ENCODE measurements at regions not wholly inside any gene's neighbourhood (a gene's known extent, or its start where the extent isn't known, plus 50 kb on each side); places are given as distances from the start of the nearest gene placed in this dataset.

DNA sequence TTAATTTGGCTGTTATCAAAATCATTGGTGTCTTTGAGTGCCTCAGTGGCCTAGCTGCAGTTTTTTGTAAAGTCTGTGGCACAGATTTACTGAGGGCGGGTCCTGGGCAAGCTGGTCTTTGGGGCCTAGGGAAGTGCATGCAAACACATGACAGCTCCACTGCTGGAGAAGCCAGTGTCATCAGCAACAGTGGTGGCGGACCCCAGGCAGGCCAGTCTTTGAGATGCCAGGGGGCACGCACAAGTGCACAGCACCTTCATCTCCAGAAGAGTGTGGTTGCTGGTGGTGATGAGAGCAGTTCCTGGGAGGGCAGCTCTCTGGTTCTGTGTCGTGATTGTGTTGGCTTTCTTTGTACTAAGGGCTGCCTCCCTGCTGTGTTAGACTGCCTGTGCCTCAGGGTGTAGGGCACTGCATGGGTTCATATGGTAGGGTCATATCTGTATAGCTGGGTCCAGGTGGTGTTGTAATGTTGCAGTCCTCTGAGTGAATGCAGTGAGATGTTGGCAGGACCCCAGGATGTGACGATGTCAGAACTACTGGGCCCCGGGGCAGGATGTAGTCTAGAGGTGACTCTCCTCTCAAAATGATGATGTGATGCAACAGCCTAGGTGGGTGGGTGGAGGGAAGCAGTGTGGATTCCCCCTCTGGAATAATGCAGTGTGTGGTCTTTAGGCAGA, 646.7 kb upstream of the CDH2 start:
- Mint-ChIP-seq H3K27ac (no peak overlapping the region), H3K27me3 (ENCODE audit: insufficient read depth, low read depth) (no peaks in the 10 kb centered on the region), H3K36me3 (no peaks in the 10 kb centered on the region), H3K4me1 (peaks cover 8% of the 10 kb centered on the region), H3K9me3 (no peaks in the 10 kb centered on the region), H3K4me3 (no peak overlapping the region)
- H3K9me3 ChIP-seq (ENCODE audit: low read depth) = no peaks in the 10 kb centered on the region
- no peaks in the 10 kb centered on the region for H3F3A ChIP-seq (ENCODE audit: low read depth)
- H3K27ac ChIP-seq = no peak overlapping the region
- H3K79me2 ChIP-seq (ENCODE audit: low read depth) = no peaks in the 10 kb centered on the region
- H3K4me3 ChIP-seq = no peak overlapping the region
- TF ChIP-seq, protein P1, sequence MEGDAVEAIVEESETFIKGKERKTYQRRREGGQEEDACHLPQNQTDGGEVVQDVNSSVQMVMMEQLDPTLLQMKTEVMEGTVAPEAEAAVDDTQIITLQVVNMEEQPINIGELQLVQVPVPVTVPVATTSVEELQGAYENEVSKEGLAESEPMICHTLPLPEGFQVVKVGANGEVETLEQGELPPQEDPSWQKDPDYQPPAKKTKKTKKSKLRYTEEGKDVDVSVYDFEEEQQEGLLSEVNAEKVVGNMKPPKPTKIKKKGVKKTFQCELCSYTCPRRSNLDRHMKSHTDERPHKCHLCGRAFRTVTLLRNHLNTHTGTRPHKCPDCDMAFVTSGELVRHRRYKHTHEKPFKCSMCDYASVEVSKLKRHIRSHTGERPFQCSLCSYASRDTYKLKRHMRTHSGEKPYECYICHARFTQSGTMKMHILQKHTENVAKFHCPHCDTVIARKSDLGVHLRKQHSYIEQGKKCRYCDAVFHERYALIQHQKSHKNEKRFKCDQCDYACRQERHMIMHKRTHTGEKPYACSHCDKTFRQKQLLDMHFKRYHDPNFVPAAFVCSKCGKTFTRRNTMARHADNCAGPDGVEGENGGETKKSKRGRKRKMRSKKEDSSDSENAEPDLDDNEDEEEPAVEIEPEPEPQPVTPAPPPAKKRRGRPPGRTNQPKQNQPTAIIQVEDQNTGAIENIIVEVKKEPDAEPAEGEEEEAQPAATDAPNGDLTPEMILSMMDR (IDR thresholded peaks at IDR 0.05) = no peak
- TF ChIP-seq EZH2 (IDR thresholded peaks at IDR 0.05) (no peak), EZH2phosphoT487 (IDR thresholded peaks at IDR 0.05) (no peak)
- H3K27me3 ChIP-seq = no peaks in the 10 kb centered on the region
- H3K9ac ChIP-seq = no peak overlapping the region
- no peak overlapping the region for H2AFZ ChIP-seq (replicated peaks)
- no peaks in the 10 kb centered on the region for H3K36me3 ChIP-seq
- no peak overlapping the region for H3K4me2 ChIP-seq
- H3K4me1 ChIP-seq = peaks cover 17% of the 10 kb centered on the region
- no peak for DNase-seq (ENCODE audit: low spot score)
- H4K20me1 ChIP-seq (ENCODE audit: low read depth) = no peaks in the 10 kb centered on the region

DNA sequence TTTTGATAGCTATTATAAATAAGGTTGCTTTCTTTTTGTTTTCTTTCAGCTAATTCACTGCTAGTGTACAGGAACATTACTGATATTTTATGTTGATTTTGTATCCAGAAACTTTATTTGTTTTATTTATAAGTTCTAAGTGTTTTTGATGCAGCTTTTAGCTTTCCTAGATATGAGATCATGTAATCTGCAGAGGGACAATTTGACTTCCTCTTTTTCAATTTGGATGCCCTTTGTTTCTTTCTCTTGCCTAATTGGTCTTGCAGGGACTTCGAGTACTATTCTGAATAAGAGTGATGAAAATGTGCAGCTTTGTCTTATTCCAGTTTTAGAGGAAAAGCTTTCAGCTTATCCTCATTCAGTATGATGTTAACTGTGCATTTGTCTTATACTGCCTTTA, 643.4 kb upstream of the CDH2 start:
- Histone ChIP-seq H3K27me3 (no peaks in the 10 kb centered on the region), H3K9me3 (ENCODE audit: low read depth) (no peaks in the 10 kb centered on the region), H4K20me1 (ENCODE audit: low read depth) (no peaks in the 10 kb centered on the region), H3K36me3 (no peaks in the 10 kb centered on the region), H3K27ac (no peak overlapping the region), H3K4me3 (no peak overlapping the region), H3K79me2 (ENCODE audit: low read depth) (no peaks in the 10 kb centered on the region), H3K4me1 (no peaks in the 10 kb centered on the region), H3K4me2 (no peak overlapping the region), H3F3A (ENCODE audit: low read depth) (no peaks in the 10 kb centered on the region), H2AFZ (replicated peaks) (no peak overlapping the region), H3K9ac (no peak overlapping the region)
- Mint-ChIP-seq H3K27me3 (ENCODE audit: insufficient read depth, low read depth) (no peaks in the 10 kb centered on the region), H3K9me3 (no peaks in the 10 kb centered on the region), H3K36me3 (no peaks in the 10 kb centered on the region), H3K27ac (no peak overlapping the region), H3K4me1 (peaks cover 2% of the 10 kb centered on the region), H3K4me3 (no peak overlapping the region)
- TF ChIP-seq, protein P1 (IDR thresholded peaks at IDR 0.05) = no peak
- no peak for TF ChIP-seq EZH2 (IDR thresholded peaks at IDR 0.05)
- TF ChIP-seq EZH2phosphoT487 (IDR thresholded peaks at IDR 0.05) = no peak
- DNase-seq (ENCODE audit: low spot score) = no peak

DNA sequence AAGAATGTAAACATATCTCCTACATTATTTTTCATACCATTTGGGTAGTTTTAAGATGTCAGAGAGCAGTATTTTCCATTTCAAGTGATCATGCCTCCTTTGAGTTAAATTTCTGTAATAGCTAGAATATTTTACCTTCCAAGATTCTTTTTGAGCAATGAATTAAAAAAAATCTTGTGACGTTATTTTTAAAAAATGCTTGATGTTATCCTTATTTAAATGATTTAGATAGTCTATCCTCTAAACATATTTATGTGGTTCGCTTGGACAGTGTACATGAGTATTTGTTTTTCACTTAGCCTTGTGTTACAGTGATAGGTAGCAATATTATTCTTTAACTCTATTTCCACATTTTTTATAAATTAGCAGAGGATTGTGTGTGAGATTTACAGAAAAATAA, 639.2 kb upstream of the CDH2 start:
- Mint-ChIP-seq H3K4me1 (no peaks in the 10 kb centered on the region), H3K27ac (no peak overlapping the region), H3K4me3 (no peak overlapping the region), H3K27me3 (ENCODE audit: insufficient read depth, low read depth) (no peaks in the 10 kb centered on the region), H3K9me3 (no peaks in the 10 kb centered on the region), H3K36me3 (no peaks in the 10 kb centered on the region)
- H3K9me3 ChIP-seq (ENCODE audit: low read depth) = no peaks in the 10 kb centered on the region
- no peaks in the 10 kb centered on the region for H3K79me2 ChIP-seq (ENCODE audit: low read depth)
- no peak overlapping the region for H3K4me2 ChIP-seq
- TF ChIP-seq, protein P1 (IDR thresholded peaks at IDR 0.05) = no peak
- TF ChIP-seq EZH2 (IDR thresholded peaks at IDR 0.05) = no peak
- no peak for TF ChIP-seq EZH2phosphoT487 (IDR thresholded peaks at IDR 0.05)
- no peak overlapping the region for H3K27ac ChIP-seq
- no peaks in the 10 kb centered on the region for H3K36me3 ChIP-seq
- DNase-seq (ENCODE audit: low spot score) = no peak
- H3K4me3 ChIP-seq = no peak overlapping the region
- no peak overlapping the region for H3K9ac ChIP-seq
- H4K20me1 ChIP-seq (ENCODE audit: low read depth) = no peaks in the 10 kb centered on the region
- no peaks in the 10 kb centered on the region for H3F3A ChIP-seq (ENCODE audit: low read depth)
- no peaks in the 10 kb centered on the region for H3K27me3 ChIP-seq
- no peaks in the 10 kb centered on the region for H3K4me1 ChIP-seq
- no peak overlapping the region for H2AFZ ChIP-seq (replicated peaks)
